OCI-LY7 (cell line): ENCODE measurements at regions not wholly inside any gene's neighbourhood (a gene's known extent, or its start where the extent isn't known, plus 50 kb on each side); places are given as distances from the start of the nearest gene placed in this dataset.

Experiments
- BruUV-seq: library from RNA; stranded (reverse); fragments of 400-500 nt; replicated peaks from 2 replicates; lab custom pipeline; 2021; lab: Mats Ljungman, UMichigan
- CTCF ChIA-PET: fragments of 300-600 bp; sonication (Branson Sonifier 250); formaldehyde crosslinking; loops from one replicate; lab custom pipeline; 2022; ENCODE audit warnings: antibody characterized with exemption; ENCODE audit not compliant: unreplicated experiment; lab: Charles Lee
- POLR2A ChIA-PET: fragments of 300-600 bp; sonication (Branson Sonifier 250); formaldehyde crosslinking; loops from one replicate; lab custom pipeline; 2022; ENCODE audit warnings: antibody characterized with exemption; lab: Charles Lee
- DNase-seq: peaks from one replicate; pipeline ENCODE4 v3.0.0-alpha.2; 2015; ENCODE audit warnings: low spot score
- H2AFZ ChIP-seq: fragments of 200-600 bp; sonication (generic), shearing (Covaris generic); 2 replicates; pipeline ENCODE4 v1.6.1; 2014; ENCODE audit warnings: mild to moderate bottlenecking, antibody characterized with exemption, low read length, moderate library complexity
- H3K27ac ChIP-seq: fragments of 200-600 bp; sonication (generic); 2 replicates; pipeline ENCODE4 v1.5.1; 2014; ENCODE audit warnings: mixed run types, low read depth, mild to moderate bottlenecking, moderate library complexity, low read length, inconsistent platforms; ENCODE audit not compliant: poor library complexity, severe bottlenecking
- H3K36me3 ChIP-seq: fragments of 200-600 bp; sonication (generic); 2 replicates; pipeline ENCODE4 v1.6.1; 2014; ENCODE audit warnings: mild to moderate bottlenecking, antibody characterized with exemption, low read length, moderate library complexity, mixed read lengths; ENCODE audit not compliant: insufficient read depth
- H3K4me1 ChIP-seq: fragments of 200-600 bp; sonication (generic); 2 replicates; pipeline ENCODE4 v1.5.1; 2014; ENCODE audit warnings: mild to moderate bottlenecking, low read length; ENCODE audit not compliant: insufficient read depth, poor library complexity, severe bottlenecking
- H3K4me2 ChIP-seq: fragments of 200-600 bp; sonication (generic); 2 replicates; pipeline ENCODE4 v1.6.1; 2014; ENCODE audit warnings: mild to moderate bottlenecking, low read length
- H3K4me3 ChIP-seq: fragments of 200-600 bp; sonication (generic); 2 replicates; pipeline ENCODE4 v1.5.1; 2014; ENCODE audit warnings: mild to moderate bottlenecking, low read depth, low read length; ENCODE audit not compliant: poor library complexity, severe bottlenecking
- H3K79me2 ChIP-seq: fragments of 200-600 bp; sonication (generic); 2 replicates; pipeline ENCODE4 v1.6.1; 2016; ENCODE audit warnings: low read depth, mild to moderate bottlenecking, low read length, moderate library complexity, mixed read lengths; ENCODE audit not compliant: insufficient read depth
- H3K9me2 ChIP-seq: fragments of 200-600 bp; sonication (generic); 2 replicates; pipeline ENCODE4 v1.6.1; 2016; ENCODE audit warnings: mild to moderate bottlenecking, low read length, mixed read lengths; ENCODE audit not compliant: insufficient read depth
- H3K9me3 ChIP-seq: fragments of 200-600 bp; sonication (generic); 2 replicates; pipeline ENCODE4 v1.6.1; 2014; ENCODE audit warnings: mild to moderate bottlenecking, mixed run types, low read length, mixed read lengths
- H4K20me1 ChIP-seq: fragments of 200-600 bp; sonication (generic); 2 replicates; pipeline ENCODE4 v1.6.1; 2014; ENCODE audit warnings: mild to moderate bottlenecking, antibody characterized with exemption, low read length, moderate library complexity, mixed read lengths; ENCODE audit not compliant: insufficient read depth
- CTCF ChIP-seq: fragments of 200-600 bp; sonication (generic); conservative IDR thresholded peaks from 2 replicates; pipeline ENCODE4 v1.5.1; 2014; ENCODE audit warnings: mild to moderate bottlenecking, antibody characterized with exemption, low read length, moderate library complexity, mixed read lengths
- EZH2phosphoT487 ChIP-seq: fragments of 200-600 bp; sonication (generic); IDR thresholded peaks from 2 replicates; pipeline ENCODE4 v1.6.1; 2018; ENCODE audit warnings: low read depth, borderline replicate concordance, mild to moderate bottlenecking, mixed run types, antibody characterized with exemption, low read length, moderate library complexity, mixed read lengths
- intact Hi-C: fragments of 100-400 bp; cut with micrococcal nuclease; formaldehyde crosslinking; loops from one replicate; pipeline ENCODE4 v1.10.0; 2022; ENCODE audit not compliant: unreplicated experiment

- H3K4me2 ChIP-seq = no peak overlapping the region
- no TSS peak for BruUV-seq
- H3K79me2 ChIP-seq = no peaks in the 10 kb centered on the region
- H3K4me1 ChIP-seq = no peaks in the 10 kb centered on the region
- TF ChIP-seq EZH2phosphoT487 = no peak
- no peak for TF ChIP-seq CTCF
- ChIA-PET CTCF (no interaction called here), POLR2A (interaction anchor here (0.5 to 1.7 kb wide), 3 partner anchors 8 to 197 kb away, joined by 3 to 4 read pairs (median 4); no protein-coding TSS in a partner anchor)
- H3K9me3 ChIP-seq = no peaks in the 10 kb centered on the region
- DNase-seq = no peak
- H4K20me1 ChIP-seq = no peaks in the 10 kb centered on the region
- H3K36me3 ChIP-seq = no peaks in the 10 kb centered on the region
- H2AFZ ChIP-seq = no peak overlapping the region
- intact Hi-C loops = no loop called here
- H3K9me2 ChIP-seq = no peaks in the 10 kb centered on the region
- H3K27ac ChIP-seq = no peak overlapping the region
- no peak overlapping the region for H3K4me3 ChIP-seq
Observed at GRCh38 chr2:145573608-145574007, 1053.7 kb upstream of the ZEB2 start.

DNA sequence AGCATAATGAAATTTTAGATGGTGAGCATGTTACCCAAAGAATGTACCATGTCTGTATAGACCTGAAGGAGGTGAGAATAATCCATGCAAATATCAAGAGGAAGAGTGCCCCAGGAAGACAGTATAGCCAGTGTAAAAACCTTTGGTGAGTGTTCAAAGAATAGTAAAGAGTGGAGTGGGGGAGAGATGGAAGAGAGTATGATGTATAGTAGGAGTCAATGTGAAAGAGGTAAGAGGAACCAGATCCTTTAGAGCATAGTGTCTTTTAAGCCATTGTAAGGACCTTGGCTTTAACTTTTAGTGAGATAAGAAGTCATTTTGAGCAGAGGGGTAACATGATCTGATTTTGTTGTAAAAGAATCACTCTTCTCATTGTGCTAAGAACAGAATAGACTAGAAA, 1052.3 kb upstream of the ZEB2 start:
- H4K20me1 ChIP-seq = no peaks in the 10 kb centered on the region
- H3K79me2 ChIP-seq = no peaks in the 10 kb centered on the region
- no peak overlapping the region for H3K4me3 ChIP-seq
- no peak overlapping the region for H3K4me2 ChIP-seq
- H2AFZ ChIP-seq = no peak overlapping the region
- H3K36me3 ChIP-seq = no peaks in the 10 kb centered on the region
- no peaks in the 10 kb centered on the region for H3K9me3 ChIP-seq
- intact Hi-C loops = no loop called here
- DNase-seq = no peak
- no peak for TF ChIP-seq CTCF
- no peak for TF ChIP-seq EZH2phosphoT487
- ChIA-PET CTCF (no interaction called here), POLR2A (interaction anchor here (1.7 kb wide), 1 partner anchor 10 kb away, joined by 3 read pairs; no protein-coding TSS in a partner anchor)
- no peaks in the 10 kb centered on the region for H3K9me2 ChIP-seq
- H3K27ac ChIP-seq = no peak overlapping the region
- no TSS peak for BruUV-seq
- no peaks in the 10 kb centered on the region for H3K4me1 ChIP-seq

DNA sequence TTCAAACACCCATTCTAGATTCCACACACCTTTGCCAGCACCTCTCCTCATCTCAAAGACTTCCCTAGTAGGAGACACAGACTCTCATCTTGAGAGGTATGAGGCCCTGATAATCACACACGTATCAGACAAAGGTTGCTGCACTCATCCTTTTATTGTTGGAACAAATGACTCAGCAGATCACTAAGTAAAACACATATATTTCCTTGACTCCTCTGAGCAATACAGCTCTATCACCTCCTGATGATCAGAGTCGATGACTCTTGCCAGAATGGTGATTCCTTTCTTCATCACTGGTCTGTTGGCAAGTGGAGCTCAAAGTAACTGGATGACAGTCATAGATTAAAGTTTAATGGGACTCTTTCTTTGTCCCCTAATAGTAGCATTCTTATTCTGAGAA, 1049.2 kb upstream of the ZEB2 start:
- no peak overlapping the region for H2AFZ ChIP-seq
- H3K9me3 ChIP-seq = no peaks in the 10 kb centered on the region
- H3K9me2 ChIP-seq = no peaks in the 10 kb centered on the region
- no peak overlapping the region for H3K4me2 ChIP-seq
- no peaks in the 10 kb centered on the region for H3K36me3 ChIP-seq
- H4K20me1 ChIP-seq = no peaks in the 10 kb centered on the region
- TF ChIP-seq EZH2phosphoT487 (no peak), CTCF (no peak)
- no peak overlapping the region for H3K4me3 ChIP-seq
- POLR2A ChIA-PET = no interaction called here
- intact Hi-C loops = no loop called here
- no peaks in the 10 kb centered on the region for H3K4me1 ChIP-seq
- H3K27ac ChIP-seq = no peak overlapping the region
- no peaks in the 10 kb centered on the region for H3K79me2 ChIP-seq
- DNase-seq = no peak
- BruUV-seq = no TSS peak
- CTCF ChIA-PET = no interaction called here
